Trophoblast cell (in vitro differentiated cells and primary cell): ENCODE measurements at regions not wholly inside any gene's neighbourhood (a gene's known extent, or its start where the extent isn't known, plus 50 kb on each side); places are given as distances from the start of the nearest gene placed in this dataset.

ENCODE experiments used
- DNase-seq, 2 donors: peaks; one replicate each; pipeline ENCODE4 v3.0.0-alpha.2; 2016
- H2AFZ ChIP-seq: 2 replicates; pipeline ENCODE4 v1.6.1; 2013; ENCODE audit warnings: low read length, moderate library complexity, mild to moderate bottlenecking; ENCODE audit not compliant: insufficient read depth, poor library complexity
- H2AK5ac ChIP-seq: 2 replicates; pipeline ENCODE4 v1.6.1; 2013; ENCODE audit warnings: mild to moderate bottlenecking, low read length
- H2BK120ac ChIP-seq: 2 replicates; pipeline ENCODE4 v1.6.1; 2013; ENCODE audit warnings: low read length, mild to moderate bottlenecking, moderate library complexity; ENCODE audit not compliant: insufficient read depth, poor library complexity
- H2BK12ac ChIP-seq: 2 replicates; pipeline ENCODE4 v1.6.1; 2013; ENCODE audit warnings: mild to moderate bottlenecking, low read length, moderate library complexity
- H2BK5ac ChIP-seq: 2 replicates; pipeline ENCODE4 v1.6.1; 2013; ENCODE audit warnings: low read length, low read depth, moderate library complexity, mild to moderate bottlenecking; ENCODE audit not compliant: poor library complexity
- H3K14ac ChIP-seq: 2 replicates; pipeline ENCODE4 v1.6.1; 2013; ENCODE audit warnings: mild to moderate bottlenecking, low read length
- H3K18ac ChIP-seq: 2 replicates; pipeline ENCODE4 v1.6.1; 2013; ENCODE audit warnings: mild to moderate bottlenecking, low read length
- H3K23ac ChIP-seq: 2 replicates; pipeline ENCODE4 v1.6.1; 2013; ENCODE audit warnings: low read length
- H3K27ac ChIP-seq: 2 replicates; pipeline ENCODE4 v1.5.1; 2013; ENCODE audit warnings: low read depth, mild to moderate bottlenecking, inconsistent platforms, low read length, moderate library complexity
- H3K27me3 ChIP-seq: 2 replicates; pipeline ENCODE4 v1.6.1; 2013; ENCODE audit warnings: inconsistent platforms, mild to moderate bottlenecking, low read length, moderate library complexity; ENCODE audit not compliant: insufficient read depth
- H3K36me3 ChIP-seq, 2 experiments: 1 replicate in 1 of 2; 2 replicates in 1 of 2; pipeline ENCODE4 v1.6.1; 2013; ENCODE audit warnings: low read length in 2 of 2, mild to moderate bottlenecking in 2 of 2, moderate library complexity in 1 of 2; ENCODE audit not compliant: insufficient read depth in 2 of 2, control insufficient read depth in 1 of 2
- H3K4ac ChIP-seq: 2 replicates; pipeline ENCODE4 v1.6.1; 2013; ENCODE audit warnings: low read depth, mild to moderate bottlenecking, low read length, moderate library complexity
- H3K4me1 ChIP-seq, 2 experiments: 1 replicate in 1 of 2; 2 replicates in 1 of 2; pipeline ENCODE4 v1.6.1; 2013; ENCODE audit warnings: low read length in 2 of 2, mild to moderate bottlenecking in 2 of 2, moderate library complexity in 1 of 2; ENCODE audit not compliant: insufficient read depth in 2 of 2, control insufficient read depth in 1 of 2
- H3K4me2 ChIP-seq: 2 replicates; pipeline ENCODE4 v1.6.1; 2013; ENCODE audit warnings: inconsistent platforms, mild to moderate bottlenecking, low read length, moderate library complexity
- H3K4me3 ChIP-seq: 2 replicates; pipeline ENCODE4 v1.5.1; 2013; ENCODE audit warnings: mild to moderate bottlenecking, low read depth, low read length, inconsistent platforms
- H3K79me1 ChIP-seq: one replicate; pipeline ENCODE4 v1.6.1; 2013; ENCODE audit warnings: low read length
- H3K79me2 ChIP-seq: 2 replicates; pipeline ENCODE4 v1.6.1; 2013; ENCODE audit warnings: low read length, mild to moderate bottlenecking; ENCODE audit not compliant: control insufficient read depth, insufficient read depth, poor library complexity
- H3K9ac ChIP-seq: 2 replicates; pipeline ENCODE4 v1.6.1; 2013; ENCODE audit warnings: mild to moderate bottlenecking, low read length
- H3K9me3 ChIP-seq: 2 replicates; pipeline ENCODE4 v1.6.1; 2013; ENCODE audit warnings: low read depth, mild to moderate bottlenecking, control low read depth, inconsistent platforms, low read length; ENCODE audit not compliant: insufficient read depth
- H4K12ac ChIP-seq: 2 replicates; pipeline ENCODE4 v1.6.1; 2013; ENCODE audit warnings: low read depth, mild to moderate bottlenecking, low read length, moderate library complexity
- H4K8ac ChIP-seq: 2 replicates; pipeline ENCODE4 v1.6.1; 2013; ENCODE audit warnings: low read depth, mild to moderate bottlenecking, low read length, moderate library complexity
- H4K91ac ChIP-seq: one replicate; pipeline ENCODE4 v1.6.1; 2013; ENCODE audit warnings: low read depth, mild to moderate bottlenecking, low read length, moderate library complexity
- WGBS: extraction: QIAGEN DNeasy Blood & Tissue Kit; methylation state at CpG from one replicate; pipeline ENCODE4 v1.1.7; 2013; ENCODE audit warnings: missing lambda C conversion rate; ENCODE audit not compliant: insufficient read length, insufficient coverage; ENCODE audit errors: extremely low coverage; 5-methylcytosine and 5-hydroxymethylcytosine counted together

GRCh38 chr5:3214396-3214795, 381.2 kb upstream of the IRX1 start:
- DNase-seq = no peak
- Histone ChIP-seq H4K8ac (no peak overlapping the region), H2BK5ac (no peak overlapping the region), H3K4ac (no peak overlapping the region), H3K9ac (no peak overlapping the region), H3K27me3 (no peaks in the 10 kb centered on the region), H3K4me3 (no peak overlapping the region), H2BK12ac (no peak overlapping the region), H3K18ac (no peak overlapping the region), H3K4me2 (no peak overlapping the region), H2BK120ac (no peak overlapping the region), H3K9me3 (peaks cover 8% of the 10 kb centered on the region), H3K36me3 (no peaks in the 10 kb centered on the region), H3K79me1 (no peaks in the 10 kb centered on the region), H2AK5ac (no peak overlapping the region), H3K4me1 (no peaks in the 10 kb centered on the region), H3K14ac (no peak overlapping the region), H4K91ac (no peak overlapping the region), H3K79me2 (no peaks in the 10 kb centered on the region), H3K27ac (no peak overlapping the region), H3K23ac (no peak overlapping the region), H2AFZ (no peak overlapping the region), H4K12ac (no peak overlapping the region)
- no CpG with 5 or more reads among the region's 8 CpGs for WGBS

- H3K79me1 ChIP-seq = no peaks in the 10 kb centered on the region
- H3K4ac ChIP-seq = no peak overlapping the region
- no peak overlapping the region for H3K14ac ChIP-seq
- H3K36me3 ChIP-seq = no peaks in the 10 kb centered on the region
- no peak overlapping the region for H4K8ac ChIP-seq
- no peak overlapping the region for H3K18ac ChIP-seq
- H2AFZ ChIP-seq = no peak overlapping the region
- H3K9me3 ChIP-seq = peaks cover 8% of the 10 kb centered on the region
- H3K4me3 ChIP-seq = no peak overlapping the region
- no peak overlapping the region for H2BK12ac ChIP-seq
- H3K9ac ChIP-seq = no peak overlapping the region
- H4K91ac ChIP-seq = no peak overlapping the region
- no CpG with 5 or more reads among the region's 15 CpGs for WGBS
- no peaks in the 10 kb centered on the region for H3K27me3 ChIP-seq
- H3K79me2 ChIP-seq = no peaks in the 10 kb centered on the region
- DNase-seq = no peak
- H2BK5ac ChIP-seq = no peak overlapping the region
- H3K27ac ChIP-seq = no peak overlapping the region
- H2BK120ac ChIP-seq = no peak overlapping the region
- no peak overlapping the region for H2AK5ac ChIP-seq
- H4K12ac ChIP-seq = no peak overlapping the region
- H3K4me2 ChIP-seq = no peak overlapping the region
- no peaks in the 10 kb centered on the region for H3K4me1 ChIP-seq
- H3K23ac ChIP-seq = no peak overlapping the region
Measured at GRCh38 chr5:3212869-3213268, 382.8 kb upstream of the IRX1 start.

GRCh38 chr5:3210531-3210930, 385.1 kb upstream of the IRX1 start:
- no peaks in the 10 kb centered on the region for H3K27me3 ChIP-seq
- no peak overlapping the region for H3K4ac ChIP-seq

GRCh38 chr5:3209918-3210317, 385.7 kb upstream of the IRX1 start:
- Histone ChIP-seq H3K9me3 (peaks cover 8% of the 10 kb centered on the region), H2BK12ac (no peak overlapping the region), H3K27ac (no peak overlapping the region), H3K79me2 (no peaks in the 10 kb centered on the region), H4K12ac (no peak overlapping the region), H2AFZ (no peak overlapping the region), H3K9ac (no peak overlapping the region), H3K4me3 (no peak overlapping the region), H4K91ac (no peak overlapping the region), H3K79me1 (no peaks in the 10 kb centered on the region), H3K27me3 (no peaks in the 10 kb centered on the region), H3K36me3 (no peaks in the 10 kb centered on the region), H3K18ac (no peak overlapping the region), H3K23ac (no peak overlapping the region), H4K8ac (no peak overlapping the region), H2AK5ac (no peak overlapping the region), H2BK5ac (no peak overlapping the region), H3K4ac (no peak overlapping the region), H2BK120ac (no peak overlapping the region), H3K14ac (no peak overlapping the region), H3K4me2 (no peak overlapping the region), H3K4me1 (no peaks in the 10 kb centered on the region)
- DNase-seq = no peak
- WGBS = no CpG with 5 or more reads among the region's 5 CpGs

More at GRCh38 chr5:3210531-3210930, 385.1 kb upstream of the IRX1 start:
- H2BK120ac ChIP-seq = no peak overlapping the region
- H3K79me1 ChIP-seq = no peaks in the 10 kb centered on the region
- H3K18ac ChIP-seq = no peak overlapping the region
- peaks cover 8% of the 10 kb centered on the region for H3K9me3 ChIP-seq
- no peak overlapping the region for H4K8ac ChIP-seq
- H2AFZ ChIP-seq = no peak overlapping the region
- H3K4me2 ChIP-seq = no peak overlapping the region
- H3K4me1 ChIP-seq = no peaks in the 10 kb centered on the region
- no peak overlapping the region for H3K23ac ChIP-seq
- no peak overlapping the region for H2AK5ac ChIP-seq
- no peak overlapping the region for H2BK5ac ChIP-seq
- H3K27ac ChIP-seq = no peak overlapping the region
- H4K91ac ChIP-seq = no peak overlapping the region
- H4K12ac ChIP-seq = no peak overlapping the region
- DNase-seq = no peak
- no CpG with 5 or more reads among the region's 9 CpGs for WGBS
- no peak overlapping the region for H3K4me3 ChIP-seq
- H2BK12ac ChIP-seq = no peak overlapping the region
- no peaks in the 10 kb centered on the region for H3K79me2 ChIP-seq
- H3K36me3 ChIP-seq = no peaks in the 10 kb centered on the region
- H3K14ac ChIP-seq = no peak overlapping the region
- no peak overlapping the region for H3K9ac ChIP-seq
